ENCODE measurements at regions not wholly inside any gene's neighbourhood (a gene's known extent, or its start where the extent isn't known, plus 50 kb on each side); places are given as distances from the start of the nearest gene placed in this dataset.
A peak's percentile ranks its signal among the peaks of the same experiment; 100 is the strongest.

DNA sequence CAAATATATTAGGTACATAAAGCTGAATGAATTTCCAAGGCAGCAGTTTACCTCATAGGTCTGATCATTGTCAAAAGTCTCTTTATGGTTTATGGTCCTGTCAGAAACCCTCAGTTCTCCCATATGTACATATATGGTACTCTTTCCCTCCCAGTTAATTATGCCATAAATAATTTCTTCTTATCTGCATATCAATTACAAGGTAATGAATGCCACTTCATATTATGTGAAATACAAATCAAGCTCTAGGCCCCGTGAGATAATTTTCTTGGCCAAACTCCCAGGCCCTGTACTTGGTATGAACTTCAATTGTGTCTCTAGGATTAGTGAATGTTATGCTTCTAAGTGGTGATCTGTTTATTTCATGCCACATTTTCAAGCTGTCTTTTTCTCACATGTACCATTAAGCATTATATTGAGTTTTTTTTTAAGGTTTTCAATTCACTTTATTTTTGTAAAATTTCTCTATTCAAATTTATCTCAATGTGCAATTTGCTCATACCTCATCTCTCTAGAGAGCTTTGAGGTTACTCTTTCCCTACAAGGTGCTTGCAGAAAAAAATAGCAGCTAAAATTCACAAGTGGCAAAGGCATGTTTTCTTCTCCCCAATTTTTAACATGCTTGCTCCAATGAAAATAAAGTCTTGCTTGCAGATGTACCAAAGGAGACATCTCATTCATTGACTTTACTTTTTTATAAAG, 430.6 kb upstream of the VRK2 start:
- WGBS, 10 experiments: 0 to 67% (median 0%) methylated on average over 1 of the region's 1 CpG; no CpG with 5 or more reads in 5 of the 10 experiments

DNA sequence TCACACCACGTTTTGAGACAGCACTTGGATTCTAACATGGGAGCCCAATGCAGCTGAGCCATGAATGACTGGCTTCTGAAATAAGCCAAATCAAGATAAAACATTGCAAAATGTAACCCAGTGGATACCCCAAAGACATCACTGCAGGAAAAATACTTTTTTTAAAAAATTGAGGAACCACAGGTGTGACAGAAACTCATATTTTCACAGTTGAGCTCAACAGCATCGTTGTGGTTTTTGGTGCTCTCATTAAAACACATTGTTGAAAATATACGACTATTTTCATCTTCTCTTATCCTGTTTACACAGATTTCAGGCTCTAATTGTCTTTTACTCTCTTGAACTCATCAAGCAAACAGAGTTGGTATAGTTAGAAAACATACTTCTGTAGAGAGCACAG, 429.3 kb upstream of the VRK2 start:
- no peak overlapping the region for H3K4me3 ChIP-seq
- in situ Hi-C loops (cut with MboI; ENCODE audit: low pct_unique_long_range_greater_than_20kb in 2 of 9, low sequenced_read_pairs in 9 of 9, unreplicated experiment in 9 of 9): no loop called here
- H3K27ac ChIP-seq: no peak overlapping the region
- H3K4me1 ChIP-seq (replicated peaks in 1 of 2): no peaks in the 10 kb centered on the region
- 0 to 93% (median 40%) methylated on average over 1 to 3 of the region's 3 CpGs; no CpG with 5 or more reads in 1 of the 10 experiments for WGBS, 10 experiments
- no peak for ATAC-seq (replicated peaks in 6 of 8)

More for the DNA sequence above, 430.6 kb upstream of the VRK2 start:
- H3K4me1 ChIP-seq (replicated peaks in 1 of 2): no peaks in the 10 kb centered on the region
- H3K27ac ChIP-seq: no peak overlapping the region
- peak in 3 of 8 experiments; percentile 67 to 89 (median 87) for ATAC-seq (replicated peaks in 6 of 8)
- H3K4me3 ChIP-seq: no peak overlapping the region
- in situ Hi-C loops (cut with MboI; ENCODE audit: low pct_unique_long_range_greater_than_20kb in 2 of 9, low sequenced_read_pairs in 9 of 9, unreplicated experiment in 9 of 9): no loop called here

DNA sequence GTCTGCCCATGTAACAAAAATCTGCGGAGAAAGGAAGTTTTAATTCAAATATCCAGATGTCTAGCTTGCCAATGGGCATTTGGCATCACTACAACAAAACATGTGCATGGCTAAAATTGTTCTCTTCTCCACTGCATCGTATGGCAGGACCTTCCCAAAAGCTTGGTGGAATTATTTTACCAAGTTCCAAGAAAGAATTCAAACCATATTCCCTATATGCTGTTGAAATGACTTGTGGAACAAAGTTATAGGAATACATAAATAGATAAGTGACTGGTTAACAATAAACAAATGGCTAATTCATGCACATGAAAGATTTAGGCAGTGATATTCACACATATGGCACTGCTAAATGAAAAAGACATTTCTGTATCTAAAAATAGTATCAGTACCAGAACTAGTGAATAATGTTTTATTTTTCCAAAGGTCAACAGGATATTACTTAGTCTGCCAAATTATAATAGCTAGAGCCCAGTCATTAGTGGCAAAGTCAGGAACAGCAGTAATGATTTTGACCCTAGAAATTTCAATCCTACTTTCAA, 425.4 kb upstream of the VRK2 start:
- 0 to 95% (median 13%) methylated on average over 1 to 2 of the region's 2 CpGs; no CpG with 5 or more reads in 1 of the 10 experiments for WGBS, 10 experiments
- no peak overlapping the region for H3K27ac ChIP-seq
- H3K4me3 ChIP-seq: no peak overlapping the region
- H3K4me1 ChIP-seq (replicated peaks in 1 of 2): peaks cover 0 to 4% of the 10 kb centered on the region in 2 donors
- in situ Hi-C loops (cut with MboI; ENCODE audit: low pct_unique_long_range_greater_than_20kb in 2 of 9, low sequenced_read_pairs in 9 of 9, unreplicated experiment in 9 of 9): no loop called here
- ATAC-seq (replicated peaks in 6 of 8): peak in 2 of 8 experiments; percentile 60 to 61

DNA sequence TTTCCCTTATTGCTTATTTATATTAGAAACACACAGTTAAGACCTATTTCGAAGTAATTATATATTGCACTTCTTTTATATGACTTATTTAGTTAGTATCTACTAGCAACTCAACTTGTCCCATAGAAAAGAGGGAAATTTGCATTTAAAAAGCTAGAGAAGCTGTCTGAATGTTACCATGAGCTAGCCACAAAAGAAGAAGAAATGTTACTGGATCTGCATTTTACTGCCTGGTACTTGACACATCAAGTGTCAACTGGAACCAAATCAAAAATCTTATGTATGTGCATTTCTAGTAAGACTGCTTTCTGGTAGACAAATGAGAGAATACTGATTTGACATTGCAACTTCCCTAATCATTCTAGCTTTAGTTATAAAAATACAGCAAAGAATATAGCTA, 424.6 kb upstream of the VRK2 start:
- Histone ChIP-seq H3K4me1 (replicated peaks in 1 of 2) (peaks cover 0 to 4% of the 10 kb centered on the region in 2 donors), H3K27ac (no peak overlapping the region), H3K4me3 (no peak overlapping the region)
- peak in 3 of 8 experiments; percentile 69 to 78 (median 75) for ATAC-seq (replicated peaks in 6 of 8)
- 8 to 67% (median 22%) methylated on average over 1 of the region's 1 CpG; no CpG with 5 or more reads in 3 of the 10 experiments for WGBS, 10 experiments
- in situ Hi-C loops (cut with MboI; ENCODE audit: low pct_unique_long_range_greater_than_20kb in 2 of 9, low sequenced_read_pairs in 9 of 9, unreplicated experiment in 9 of 9): no loop called here

DNA sequence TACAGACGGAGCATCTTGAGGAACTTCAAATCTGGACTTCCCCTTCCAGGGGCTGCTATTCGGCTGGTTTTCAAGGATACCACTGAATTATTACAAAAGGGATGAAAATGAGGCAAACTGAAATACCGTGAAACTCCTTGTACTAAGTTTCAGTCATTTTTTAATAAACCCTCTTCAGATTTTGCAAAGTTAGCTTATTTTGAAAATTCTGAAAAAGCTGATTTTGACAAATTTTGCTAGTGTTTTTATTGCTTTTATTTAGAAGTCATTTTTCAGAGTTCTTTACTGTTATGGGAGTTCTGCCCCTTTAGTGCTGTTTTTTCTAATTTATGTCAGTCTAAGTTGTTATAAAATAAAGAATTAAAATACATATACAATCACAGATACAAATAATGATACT, 390.4 kb upstream of the VRK2 start:
- no peak overlapping the region for H3K4me3 ChIP-seq
- in situ Hi-C loops (cut with MboI; ENCODE audit: low pct_unique_long_range_greater_than_20kb in 2 of 9, low sequenced_read_pairs in 9 of 9, unreplicated experiment in 9 of 9): no loop called here
- no peak overlapping the region for H3K27ac ChIP-seq
- no peak for ATAC-seq (replicated peaks in 6 of 8)
- 0 to 93% (median 80%) methylated on average over 1 to 3 of the region's 3 CpGs for WGBS, 10 experiments
- no peaks in the 10 kb centered on the region for H3K4me1 ChIP-seq (replicated peaks in 1 of 2)

DNA sequence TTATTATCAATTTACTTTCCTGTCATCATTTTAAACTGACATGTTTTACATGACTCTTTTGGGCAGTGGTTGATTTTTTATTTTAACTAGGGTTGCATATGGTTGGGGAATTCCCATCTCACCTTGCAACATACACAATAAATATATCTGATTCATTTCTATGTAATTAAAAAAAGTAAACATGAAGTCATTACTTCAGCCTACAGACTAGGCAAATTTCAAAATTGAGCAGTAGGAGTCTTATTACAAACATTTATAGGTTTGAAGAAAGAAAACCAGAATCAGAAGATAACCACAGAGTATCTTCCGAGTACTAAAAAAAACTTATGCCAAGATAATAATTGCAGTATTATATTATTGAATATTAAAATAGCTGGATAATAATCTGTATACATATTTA, 377.0 kb upstream of the VRK2 start:
- H3K27ac ChIP-seq: no peak overlapping the region
- H3K4me1 ChIP-seq (replicated peaks in 1 of 2): no peaks in the 10 kb centered on the region
- no peak overlapping the region for H3K4me3 ChIP-seq
- in situ Hi-C loops (cut with MboI; ENCODE audit: low pct_unique_long_range_greater_than_20kb in 2 of 9, low sequenced_read_pairs in 9 of 9, unreplicated experiment in 9 of 9): no loop called here
- 0 to 100% (median 83%) methylated on average over 1 of the region's 1 CpG; no CpG with 5 or more reads in 3 of the 10 experiments for WGBS, 10 experiments
- no peak for ATAC-seq (replicated peaks in 6 of 8)

DNA sequence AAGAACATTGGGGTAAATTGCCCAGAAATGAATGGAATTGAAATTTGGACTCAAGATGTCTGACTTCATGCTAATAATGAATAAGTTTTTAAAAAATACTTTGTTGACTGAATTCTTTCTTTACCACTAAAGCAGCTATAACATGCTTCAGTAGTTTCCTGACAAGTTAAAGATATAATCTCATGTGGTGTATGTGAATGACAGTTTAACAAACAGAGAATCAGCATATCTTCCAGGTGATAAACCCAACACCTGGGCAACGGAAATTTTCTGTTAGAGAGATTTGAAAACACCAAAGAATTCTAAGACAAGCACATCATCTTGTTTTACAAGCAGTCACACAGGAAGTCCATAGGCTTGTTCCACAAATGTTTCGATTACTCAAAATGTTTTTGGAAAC, 372.6 kb upstream of the VRK2 start:
- in situ Hi-C loops (cut with MboI; ENCODE audit: low pct_unique_long_range_greater_than_20kb in 2 of 9, low sequenced_read_pairs in 9 of 9, unreplicated experiment in 9 of 9): no loop called here
- Histone ChIP-seq H3K27ac (no peak overlapping the region), H3K4me1 (replicated peaks in 1 of 2) (no peaks in the 10 kb centered on the region), H3K4me3 (no peak overlapping the region)
- WGBS, 10 experiments: 14 to 100% (median 81%) methylated on average over 1 to 2 of the region's 2 CpGs
- no peak for ATAC-seq (replicated peaks in 6 of 8)

DNA sequence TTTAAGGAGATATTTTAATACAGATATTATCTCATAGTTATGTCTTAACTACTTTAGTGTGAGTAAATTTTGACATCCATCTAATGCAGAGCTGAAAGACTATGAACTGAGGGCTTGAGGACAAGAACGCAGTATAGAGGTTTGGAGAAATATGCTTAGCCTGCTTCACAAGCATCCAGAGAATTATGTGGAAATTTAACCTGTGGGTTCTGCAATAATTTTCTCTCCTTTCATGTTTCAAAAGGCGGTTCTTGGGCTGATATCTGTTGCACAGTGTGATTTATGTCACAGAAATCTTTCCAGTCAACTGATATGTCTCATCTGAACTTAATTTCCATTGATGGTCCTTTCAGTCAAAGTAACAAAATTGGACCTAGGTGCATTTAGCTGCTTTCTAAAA, 371.9 kb upstream of the VRK2 start:
- ATAC-seq (replicated peaks in 6 of 8): peak in 2 of 8 experiments; percentile 22
- in situ Hi-C loops (cut with MboI; ENCODE audit: low pct_unique_long_range_greater_than_20kb in 2 of 9, low sequenced_read_pairs in 9 of 9, unreplicated experiment in 9 of 9): loop anchor here in 1 of 9 experiments (25.0 kb wide), 1 partner anchor 112 kb away; no protein-coding TSS in a partner anchor
- Histone ChIP-seq H3K4me3 (no peak overlapping the region), H3K4me1 (replicated peaks in 1 of 2) (no peaks in the 10 kb centered on the region), H3K27ac (no peak overlapping the region)
- 0 to 100% (median 42%) methylated on average over 1 to 2 of the region's 2 CpGs for WGBS, 10 experiments

DNA sequence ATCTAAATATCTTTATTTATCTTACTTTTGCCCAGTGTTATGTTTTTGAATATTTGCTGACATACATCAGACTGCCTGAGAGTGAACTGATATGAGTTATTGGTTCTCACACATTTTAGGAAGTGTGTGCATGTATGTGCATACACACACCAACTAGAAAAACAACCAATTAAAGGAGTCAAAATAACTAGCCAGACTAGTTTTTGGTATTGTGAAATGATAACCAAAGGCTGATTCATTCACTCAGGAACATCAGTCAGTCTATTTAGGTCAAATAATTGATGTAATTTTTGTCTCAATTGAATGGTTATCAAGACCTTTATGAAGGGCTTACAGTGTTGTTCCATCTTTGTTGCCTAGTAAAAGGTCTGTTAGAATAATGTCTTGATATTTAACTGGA, 369.3 kb upstream of the VRK2 start:
- in situ Hi-C loops (cut with MboI; ENCODE audit: low pct_unique_long_range_greater_than_20kb in 2 of 9, low sequenced_read_pairs in 9 of 9, unreplicated experiment in 9 of 9): loop anchor here in 1 of 9 experiments (25.0 kb wide), 1 partner anchor 115 kb away; no protein-coding TSS in a partner anchor
- peaks cover 0 to 12% of the 10 kb centered on the region in 2 donors for H3K4me1 ChIP-seq (replicated peaks in 1 of 2)
- H3K27ac ChIP-seq: no peak overlapping the region
- no peak for ATAC-seq (replicated peaks in 6 of 8)
- no peak overlapping the region for H3K4me3 ChIP-seq

DNA sequence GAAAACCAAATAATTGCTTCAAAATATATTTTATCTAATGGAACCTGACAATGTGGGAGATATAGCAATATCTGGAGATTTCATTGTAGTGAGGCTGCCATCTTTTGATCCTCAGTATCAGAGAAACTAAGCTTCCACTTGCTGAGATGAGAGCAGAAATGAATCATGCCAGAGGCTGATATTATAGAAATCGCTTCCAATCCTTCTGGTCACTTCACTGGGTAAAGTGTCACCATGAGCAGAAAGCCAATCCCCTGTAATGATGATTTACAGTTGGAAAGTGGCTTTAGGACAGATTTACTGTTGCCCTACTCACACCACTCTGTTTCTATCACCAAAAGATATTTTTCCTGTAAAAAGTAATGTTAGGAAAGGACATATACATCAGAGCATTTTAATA, 365.0 kb upstream of the VRK2 start:
- peak in 5 of 8 experiments; percentile 50 to 83 (median 65) for ATAC-seq (replicated peaks in 6 of 8)
- 0 to 88% (median 50%) methylated on average over 1 of the region's 1 CpG; no CpG with 5 or more reads in 3 of the 10 experiments for WGBS, 10 experiments
- H3K27ac ChIP-seq: no peak overlapping the region

DNA sequence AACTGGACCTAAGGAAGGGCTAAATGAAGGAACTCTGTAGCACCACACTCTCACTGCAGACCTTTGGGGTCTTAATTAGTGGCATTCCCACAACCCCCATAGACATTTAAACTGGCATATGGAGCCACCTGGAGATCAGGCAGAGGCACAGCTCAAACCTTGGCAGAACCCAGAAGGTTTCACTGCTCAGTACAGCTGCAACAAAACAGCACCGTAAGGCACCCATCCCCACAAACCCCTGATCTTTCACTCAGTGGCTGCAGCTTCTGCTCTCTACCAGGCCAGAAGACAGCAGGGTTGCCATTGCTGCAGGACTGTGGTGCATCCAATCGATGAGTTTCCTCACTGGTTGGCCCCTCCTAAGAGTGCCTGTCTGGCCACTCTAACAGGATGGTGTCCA, 361.6 kb upstream of the VRK2 start:
- H3K27ac ChIP-seq: no peak overlapping the region
- WGBS, 10 experiments: 17 to 83% methylated on average over 1 of the region's 2 CpGs; no CpG with 5 or more reads in 8 of the 10 experiments
- peaks cover 0 to 12% of the 10 kb centered on the region in 2 donors for H3K4me1 ChIP-seq (replicated peaks in 1 of 2)
- ATAC-seq (replicated peaks in 6 of 8): no peak
- no peak overlapping the region for H3K4me3 ChIP-seq
- in situ Hi-C loops (cut with MboI; ENCODE audit: low pct_unique_long_range_greater_than_20kb in 2 of 9, low sequenced_read_pairs in 9 of 9, unreplicated experiment in 9 of 9): loop anchor here in 1 of 9 experiments (25.0 kb wide), 1 partner anchor 123 kb away; no protein-coding TSS in a partner anchor

More for the DNA sequence above, 365.0 kb upstream of the VRK2 start:
- Histone ChIP-seq H3K4me1 (replicated peaks in 1 of 2) (peaks cover 0 to 12% of the 10 kb centered on the region in 2 donors), H3K4me3 (no peak overlapping the region)
- in situ Hi-C loops (cut with MboI; ENCODE audit: low pct_unique_long_range_greater_than_20kb in 2 of 9, low sequenced_read_pairs in 9 of 9, unreplicated experiment in 9 of 9): loop anchor here in 1 of 9 experiments (25.0 kb wide), 1 partner anchor 119 kb away; no protein-coding TSS in a partner anchor

DNA sequence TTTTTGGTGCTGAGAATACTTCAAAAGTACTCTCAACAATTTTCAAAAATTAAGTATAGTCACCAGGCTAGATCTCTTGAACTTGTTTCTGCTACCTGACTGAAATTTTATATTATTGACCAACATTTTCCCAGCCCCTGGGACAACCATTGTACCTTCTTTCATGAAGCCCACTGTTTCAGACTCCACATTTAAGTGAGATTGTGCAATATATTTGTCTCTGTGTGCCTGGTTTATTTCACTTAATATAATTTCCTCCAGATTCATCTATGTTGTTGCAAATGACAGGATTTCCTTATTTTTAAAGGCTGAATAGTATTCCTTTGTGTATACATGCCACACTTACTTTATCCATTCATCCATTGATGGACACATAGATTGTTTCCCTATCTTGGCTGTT, 354.2 kb upstream of the VRK2 start:
- in situ Hi-C loops (cut with MboI; ENCODE audit: low pct_unique_long_range_greater_than_20kb in 2 of 9, low sequenced_read_pairs in 9 of 9, unreplicated experiment in 9 of 9): loop anchor here in 1 of 9 experiments (25.0 kb wide), 1 partner anchor 130 kb away; no protein-coding TSS in a partner anchor
- Histone ChIP-seq H3K4me3 (no peak overlapping the region), H3K4me1 (replicated peaks in 1 of 2) (no peaks in the 10 kb centered on the region), H3K27ac (no peak overlapping the region)
- ATAC-seq (replicated peaks in 6 of 8): no peak

DNA sequence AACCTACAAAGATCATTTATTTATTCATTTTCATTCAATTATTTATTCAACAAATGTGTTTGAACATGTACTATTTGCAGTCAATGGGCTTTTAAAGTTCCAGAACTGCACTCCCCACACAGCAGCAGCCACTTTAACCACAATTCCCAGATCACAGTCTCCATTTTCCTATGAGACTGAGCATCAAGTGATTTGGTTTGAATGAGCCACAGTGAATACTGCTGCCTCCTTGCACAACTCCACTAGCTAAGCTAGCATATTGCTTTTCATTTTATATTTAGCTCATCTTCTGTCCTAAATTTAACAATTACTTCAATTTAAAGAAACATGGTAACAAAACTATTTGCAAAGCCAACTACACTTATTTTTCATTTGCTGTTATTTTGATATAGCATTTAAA, 353.4 kb upstream of the VRK2 start:
- ATAC-seq (replicated peaks in 6 of 8): no peak
- no peak overlapping the region for H3K4me3 ChIP-seq
- in situ Hi-C loops (cut with MboI; ENCODE audit: low pct_unique_long_range_greater_than_20kb in 2 of 9, low sequenced_read_pairs in 9 of 9, unreplicated experiment in 9 of 9): loop anchor here in 1 of 9 experiments (25.0 kb wide), 1 partner anchor 131 kb away; no protein-coding TSS in a partner anchor
- no peak overlapping the region for H3K27ac ChIP-seq
- no peaks in the 10 kb centered on the region for H3K4me1 ChIP-seq (replicated peaks in 1 of 2)
